SK-N-SH treated with all-trans-retinoic acid at 6 μM for 48 hours (cell line): ENCODE measurements at regions not wholly inside any gene's neighbourhood (a gene's known extent, or its start where the extent isn't known, plus 50 kb on each side); places are given as distances from the start of the nearest gene placed in this dataset.

Experiments
- CREB5 ChIP-seq: fragments of 250-450 bp; sonication (Bioruptor Pico); IDR thresholded peaks from 2 replicates; pipeline ENCODE4 v1.5.1; 2020; ENCODE audit warnings: low read depth, mild to moderate bottlenecking, moderate library complexity
- CSDC2 ChIP-seq: fragments of 250-450 bp; sonication (Bioruptor Pico); IDR thresholded peaks from 2 replicates; pipeline ENCODE4 v1.5.0; 2020; ENCODE audit warnings: mild to moderate bottlenecking, moderate library complexity
- ESRRG ChIP-seq: fragments of 250-450 bp; sonication (Bioruptor Pico); IDR thresholded peaks from 2 replicates; pipeline ENCODE4 v1.6.1; 2021; ENCODE audit warnings: mild to moderate bottlenecking
- GLIS3 ChIP-seq: fragments of 250-450 bp; sonication (Bioruptor Pico); IDR thresholded peaks from 2 replicates; pipeline ENCODE4 v1.5.0; 2020; ENCODE audit warnings: mild to moderate bottlenecking, moderate library complexity
- OSR1 ChIP-seq: fragments of 250-450 bp; sonication (Bioruptor Pico); IDR thresholded peaks from 2 replicates; pipeline ENCODE4 v1.8.0; 2022; ENCODE audit warnings: moderate library complexity, mild to moderate bottlenecking, inconsistent platforms
- RARB ChIP-seq: fragments of 250-450 bp; sonication (Bioruptor Pico); IDR thresholded peaks from 2 replicates; pipeline ENCODE4 v1.8.0; 2021; ENCODE audit warnings: mild to moderate bottlenecking, moderate library complexity
- TCF4 ChIP-seq: fragments of 250-450 bp; sonication (Bioruptor Pico); IDR thresholded peaks from 2 replicates; pipeline ENCODE4 v1.8.0; 2021; ENCODE audit warnings: mild to moderate bottlenecking, moderate library complexity, borderline replicate concordance
- ZFP30 ChIP-seq: fragments of 450-650 bp; formaldehyde crosslinking; IDR thresholded peaks from 2 replicates; pipeline ENCODE4 v1.5.0; 2022; ENCODE audit warnings: mild to moderate bottlenecking, moderate library complexity

DNA sequence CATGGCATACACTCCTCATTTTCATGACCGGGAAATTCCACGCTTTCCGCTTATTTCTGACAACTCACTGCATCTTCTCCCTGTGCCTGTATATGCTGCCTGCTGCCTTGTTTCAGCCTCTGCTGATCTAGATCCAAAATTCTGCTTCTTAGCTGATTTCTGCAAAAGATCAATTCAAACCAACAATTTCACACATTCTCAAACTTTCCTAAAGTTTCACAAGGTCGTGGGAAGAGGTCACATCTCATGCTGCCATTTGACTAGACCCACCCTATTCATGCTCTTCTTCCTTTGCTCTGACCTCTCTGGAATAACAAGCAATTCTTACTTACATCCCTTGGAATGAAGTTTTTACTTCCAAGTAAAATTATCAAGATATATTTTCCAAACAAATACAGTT is 84.5 kb downstream of the TMEM167A start:
- TF ChIP-seq CSDC2 (no peak), RARB (CRISPR knock-in tag) (no peak), ESRRG (CRISPR knock-in tag) (no peak), OSR1 (no peak), ZFP30 (CRISPR knock-in tag) (no peak), GLIS3 (CRISPR knock-in tag) (no peak), TCF4 (CRISPR knock-in tag) (no peak), CREB5 (CRISPR knock-in tag) (no peak)
